ENCODE measurements at regions not wholly inside any gene's neighbourhood (a gene's known extent, or its start where the extent isn't known, plus 50 kb on each side); places are given as distances from the start of the nearest gene placed in this dataset.
"Not testable (repeated sequence)": the region's sequence is repeated elsewhere in the genome, so short reads cannot be mapped to it uniquely, and the experiment has no call there.

GRCh38 chr12:46963977-46964971 lies 115.1 kb upstream of the PCED1B start:
- DNase-seq (peak in 4 of 5 donors; percentile 24 to 33 (median 26)), ATAC-seq (peak; percentile 68 to 79 (median 74))
- Histone ChIP-seq H3K27ac (peak overlapping the region; percentile 7 to 93 (median 74)), H3K4me1 (peaks cover 0 to 35% (median 14%) of the 10 kb centered on the region in 12 donors), H3K36me3 (no peaks in the 10 kb centered on the region), H3K9me3 (no peaks in the 10 kb centered on the region), H3K4me3 (no peak overlapping the region), H3K27me3 (no peaks in the 10 kb centered on the region)
- intact Hi-C loops (cut with DNase I): no loop called here
- TF ChIP-seq POLR2A (IDR thresholded peaks at IDR 0.05): no peak
- TF ChIP-seq, protein P1, sequence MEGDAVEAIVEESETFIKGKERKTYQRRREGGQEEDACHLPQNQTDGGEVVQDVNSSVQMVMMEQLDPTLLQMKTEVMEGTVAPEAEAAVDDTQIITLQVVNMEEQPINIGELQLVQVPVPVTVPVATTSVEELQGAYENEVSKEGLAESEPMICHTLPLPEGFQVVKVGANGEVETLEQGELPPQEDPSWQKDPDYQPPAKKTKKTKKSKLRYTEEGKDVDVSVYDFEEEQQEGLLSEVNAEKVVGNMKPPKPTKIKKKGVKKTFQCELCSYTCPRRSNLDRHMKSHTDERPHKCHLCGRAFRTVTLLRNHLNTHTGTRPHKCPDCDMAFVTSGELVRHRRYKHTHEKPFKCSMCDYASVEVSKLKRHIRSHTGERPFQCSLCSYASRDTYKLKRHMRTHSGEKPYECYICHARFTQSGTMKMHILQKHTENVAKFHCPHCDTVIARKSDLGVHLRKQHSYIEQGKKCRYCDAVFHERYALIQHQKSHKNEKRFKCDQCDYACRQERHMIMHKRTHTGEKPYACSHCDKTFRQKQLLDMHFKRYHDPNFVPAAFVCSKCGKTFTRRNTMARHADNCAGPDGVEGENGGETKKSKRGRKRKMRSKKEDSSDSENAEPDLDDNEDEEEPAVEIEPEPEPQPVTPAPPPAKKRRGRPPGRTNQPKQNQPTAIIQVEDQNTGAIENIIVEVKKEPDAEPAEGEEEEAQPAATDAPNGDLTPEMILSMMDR (IDR thresholded peaks at IDR 0.05): no peak
- WGBS, 4 donors: 9 to 14% (median 12%) methylated on average over 14 of the region's 14 CpGs

DNA sequence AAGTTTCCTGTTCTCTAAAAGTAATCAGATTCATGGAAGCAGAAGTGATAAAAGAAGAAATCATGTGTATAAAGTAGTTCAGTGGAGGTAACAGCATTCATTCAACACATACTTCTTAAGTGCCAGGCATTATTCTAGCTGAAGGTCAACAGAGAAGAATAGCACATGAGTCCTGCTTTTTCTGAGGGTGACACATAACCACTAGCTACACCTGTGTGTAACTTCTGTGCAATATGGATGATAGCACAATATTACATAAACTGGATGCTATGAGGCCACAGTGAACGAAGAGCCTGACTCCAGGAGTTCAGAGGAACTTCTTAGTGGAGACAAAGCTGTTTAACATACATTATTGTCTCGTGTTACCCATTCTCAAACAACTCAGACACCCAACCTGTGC lies 114.3 kb upstream of the PCED1B start:
- peak overlapping the region; percentile 7 to 93 (median 74) for H3K27ac ChIP-seq
- ATAC-seq (peak in 2 of 4 donors; percentile 45 to 55), DNase-seq (no peak)
- no peak overlapping the region for H3K4me3 ChIP-seq
- 54 to 63% (median 58%) methylated on average over 2 of the region's 2 CpGs for WGBS, 4 donors
- no peaks in the 10 kb centered on the region for H3K27me3 ChIP-seq
- no peaks in the 10 kb centered on the region for H3K9me3 ChIP-seq
- H3K4me1 ChIP-seq: peaks cover 0 to 35% (median 14%) of the 10 kb centered on the region in 12 donors
- H3K36me3 ChIP-seq: no peaks in the 10 kb centered on the region
- intact Hi-C loops (cut with DNase I): no loop called here
- no peak for TF ChIP-seq POLR2A (IDR thresholded peaks at IDR 0.05)
- TF ChIP-seq, protein P1 (IDR thresholded peaks at IDR 0.05): no peak

DNA sequence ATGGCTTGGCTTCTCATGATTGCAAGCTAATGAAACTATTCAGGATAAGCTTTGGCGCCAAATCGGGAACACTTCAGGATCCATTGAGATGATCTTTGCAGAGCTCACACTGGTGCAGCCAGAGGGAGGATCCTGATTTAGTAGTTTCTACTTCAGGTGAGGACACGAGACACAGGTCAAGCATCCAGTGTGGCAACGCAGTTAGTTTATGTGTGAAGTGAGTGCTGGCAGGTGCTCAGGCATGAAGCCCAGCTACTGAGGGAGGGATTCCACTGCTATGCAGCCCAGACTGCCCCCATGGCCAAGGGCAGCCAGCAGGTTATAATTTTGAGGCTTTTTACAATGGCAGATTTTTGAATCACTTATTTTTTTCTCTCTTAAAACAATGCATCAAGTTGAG lies 113.5 kb upstream of the PCED1B start:
- DNase-seq (peak; percentile 33 to 77 (median 52)), ATAC-seq (peak; percentile 74 to 89 (median 81))
- Histone ChIP-seq H3K4me1 (peaks cover 0 to 35% (median 14%) of the 10 kb centered on the region in 12 donors), H3K9me3 (no peaks in the 10 kb centered on the region), H3K27ac (peak overlapping the region in 11 of 12 donors; percentile 7 to 93 (median 74)), H3K4me3 (no peak overlapping the region), H3K27me3 (no peaks in the 10 kb centered on the region), H3K36me3 (no peaks in the 10 kb centered on the region)
- no peak for TF ChIP-seq POLR2A (IDR thresholded peaks at IDR 0.05)
- TF ChIP-seq, protein P1 (IDR thresholded peaks at IDR 0.05): no peak
- 45 to 55% (median 48%) methylated on average over 4 of the region's 4 CpGs for WGBS, 4 donors
- intact Hi-C loops (cut with DNase I): no loop called here

DNA sequence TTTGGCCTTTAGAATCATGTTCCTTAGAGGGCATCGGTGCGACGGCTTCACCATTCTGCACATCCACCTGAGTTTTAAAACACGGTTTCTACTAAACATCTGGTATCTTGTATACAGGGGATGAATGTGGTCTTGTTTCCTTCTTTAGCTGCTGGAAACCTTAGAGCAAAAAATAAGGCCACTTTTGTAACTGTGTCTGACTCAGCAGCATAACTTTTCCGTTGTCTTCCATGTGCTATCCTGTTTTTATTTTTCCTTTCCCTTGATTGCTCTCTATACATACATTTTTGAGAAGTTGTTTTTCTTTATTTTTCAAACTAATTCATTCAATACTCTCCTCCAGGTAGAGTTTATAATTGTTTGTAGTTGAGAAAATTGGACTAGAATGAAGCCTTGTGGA lies 108.8 kb upstream of the PCED1B start:
- intact Hi-C loops (cut with DNase I): no loop called here
- no peaks in the 10 kb centered on the region for H3K36me3 ChIP-seq
- TF ChIP-seq, protein P1 (IDR thresholded peaks at IDR 0.05): no peak
- 87 to 92% (median 91%) methylated on average over 5 of the region's 5 CpGs for WGBS, 4 donors
- no peaks in the 10 kb centered on the region for H3K27me3 ChIP-seq
- ATAC-seq (no peak), DNase-seq (no peak)
- peaks cover 0 to 7% (median 0%) of the 10 kb centered on the region in 12 donors for H3K9me3 ChIP-seq
- no peak overlapping the region for H3K27ac ChIP-seq
- H3K4me3 ChIP-seq: no peak overlapping the region
- H3K4me1 ChIP-seq: peaks cover 0 to 7% (median 1%) of the 10 kb centered on the region in 12 donors

- ATAC-seq; H3K4me1 ChIP-seq; H3K4me3 ChIP-seq; H3K36me3 ChIP-seq; H3K27me3 ChIP-seq; H3K9me3 ChIP-seq; intact Hi-C loops (cut with DNase I); H3K27ac ChIP-seq; DNase-seq: not testable (repeated sequence)
- 76 to 92% (median 89%) methylated on average over 3 of the region's 3 CpGs for WGBS, 4 donors
Measured at GRCh38 chr12:46973937-46974336, 105.5 kb upstream of the PCED1B start.

All from heart left ventricle (tissue), 16 donors.